Nucleus accumbens (tissue), 56 donors: ENCODE measurements at regions not wholly inside any gene's neighbourhood (a gene's known extent, or its start where the extent isn't known, plus 50 kb on each side); places are given as distances from the start of the nearest gene placed in this dataset.
A peak's percentile ranks its signal among the peaks of the same experiment; 100 is the strongest.

Experiments
- DNase-seq, 56 donors: peaks; one replicate each; lab custom pipeline; 2025; lab: John Stamatoyannopoulos, UW

- no peak for DNase-seq
Measured at GRCh38 chr10:130423455-130424305, 287.5 kb downstream of the GLRX3 start.

GRCh38 chr10:130424418-130424817 lies 288.2 kb downstream of the GLRX3 start:
- no peak for DNase-seq

- DNase-seq = no peak
Measured at GRCh38 chr10:130425169-130425568, 289.0 kb downstream of the GLRX3 start.

DNA sequence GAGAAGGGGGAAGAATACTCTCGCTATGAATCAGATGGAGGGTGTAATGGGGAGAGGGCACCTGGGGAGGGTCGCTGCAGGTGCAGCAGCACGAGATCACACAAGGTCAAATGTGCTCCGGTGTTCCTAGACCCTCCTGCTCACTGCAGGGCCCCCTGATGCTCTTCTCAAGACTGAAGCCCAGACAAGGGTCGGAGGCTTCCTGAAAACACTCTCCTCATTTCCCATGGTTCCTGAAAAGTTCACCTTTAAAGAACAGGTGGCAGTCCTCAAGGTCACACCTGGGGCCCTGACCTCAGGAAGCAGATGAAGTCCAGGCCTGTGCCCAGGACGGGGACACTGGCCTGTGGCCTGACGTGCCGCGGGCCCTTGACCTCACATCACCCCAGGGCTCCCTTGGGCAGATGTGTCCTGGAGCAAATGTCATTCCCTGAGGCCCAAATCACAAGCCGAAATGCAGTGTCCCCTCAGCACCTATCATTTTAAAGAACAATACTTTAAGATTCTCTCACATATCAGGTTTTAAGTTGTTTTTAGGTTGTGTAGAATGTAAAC lies 289.8 kb downstream of the GLRX3 start:
- no peak for DNase-seq

DNA sequence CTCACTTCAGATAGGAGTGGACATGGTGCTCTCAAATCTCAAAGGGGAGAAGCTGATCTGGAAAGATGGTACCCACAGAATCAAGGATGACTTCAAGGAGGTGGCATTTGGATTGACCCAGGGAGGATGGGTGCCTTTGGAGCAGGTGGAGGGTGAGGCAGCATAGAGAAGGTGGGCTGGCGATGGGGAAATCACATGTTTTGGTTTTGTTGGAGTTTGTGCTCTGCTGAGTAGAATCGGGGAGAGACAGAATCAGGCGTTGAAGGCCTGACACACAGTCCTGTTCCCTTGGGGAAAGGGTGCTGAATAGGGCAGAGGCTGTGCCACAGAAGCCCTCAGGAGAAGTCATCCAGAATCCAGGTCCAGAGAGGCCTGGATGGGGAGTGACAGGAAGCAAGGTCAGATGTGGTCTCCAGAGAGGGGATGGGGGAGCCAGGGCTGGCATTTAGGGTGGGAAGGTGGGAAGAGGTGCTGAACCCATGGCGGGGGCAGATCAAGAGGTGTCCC lies 291.1 kb downstream of the GLRX3 start:
- DNase-seq = no peak

DNA sequence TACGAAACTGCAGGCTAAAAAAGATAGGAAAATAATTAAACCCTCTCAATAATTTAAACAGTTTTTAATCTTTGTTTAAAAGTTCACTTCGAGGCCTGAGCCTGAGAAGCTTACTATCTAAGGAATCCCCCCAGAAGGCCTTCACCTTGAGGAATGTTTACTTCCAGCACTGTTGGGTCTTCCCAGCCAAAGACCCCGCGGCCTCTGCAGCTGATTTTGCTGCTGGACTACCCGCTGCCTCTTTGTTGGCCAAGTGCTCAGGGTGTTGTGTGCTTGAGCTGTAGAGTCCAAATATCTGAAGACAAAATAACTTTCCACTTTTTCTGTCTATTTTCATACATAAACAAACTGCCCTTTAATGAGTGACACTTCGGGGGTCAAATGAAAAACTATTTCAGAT lies 292.7 kb downstream of the GLRX3 start:
- no peak for DNase-seq

DNA sequence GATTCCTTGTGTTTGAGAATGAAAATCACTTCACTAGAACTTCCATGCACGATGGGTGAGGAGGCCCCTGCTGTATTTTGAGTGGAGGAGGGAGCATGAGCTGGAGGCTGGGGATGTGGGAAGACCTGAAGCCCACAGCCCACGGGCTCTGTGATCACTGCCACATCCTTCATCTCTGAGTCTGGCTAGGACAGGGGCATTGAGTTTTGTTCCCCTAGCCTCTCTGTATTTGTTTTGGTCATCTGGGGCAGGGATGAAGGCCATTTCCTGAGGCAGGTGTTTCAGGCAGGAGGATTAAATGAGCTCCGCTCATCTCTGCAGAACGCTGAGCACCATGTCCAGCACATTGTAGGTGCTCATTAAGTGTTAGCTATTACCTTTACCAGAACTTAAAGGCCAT lies 293.6 kb downstream of the GLRX3 start:
- no peak for DNase-seq

GRCh38 chr10:130430291-130430690 lies 294.1 kb downstream of the GLRX3 start:
- DNase-seq = no peak

- no peak for DNase-seq
Measured at GRCh38 chr10:130430852-130431704, 294.9 kb downstream of the GLRX3 start.

- no peak for DNase-seq
Measured at GRCh38 chr10:130432271-130432670, 296.1 kb downstream of the GLRX3 start.

- DNase-seq = no peak
Measured at GRCh38 chr10:130432850-130433249, 296.7 kb downstream of the GLRX3 start.

DNA sequence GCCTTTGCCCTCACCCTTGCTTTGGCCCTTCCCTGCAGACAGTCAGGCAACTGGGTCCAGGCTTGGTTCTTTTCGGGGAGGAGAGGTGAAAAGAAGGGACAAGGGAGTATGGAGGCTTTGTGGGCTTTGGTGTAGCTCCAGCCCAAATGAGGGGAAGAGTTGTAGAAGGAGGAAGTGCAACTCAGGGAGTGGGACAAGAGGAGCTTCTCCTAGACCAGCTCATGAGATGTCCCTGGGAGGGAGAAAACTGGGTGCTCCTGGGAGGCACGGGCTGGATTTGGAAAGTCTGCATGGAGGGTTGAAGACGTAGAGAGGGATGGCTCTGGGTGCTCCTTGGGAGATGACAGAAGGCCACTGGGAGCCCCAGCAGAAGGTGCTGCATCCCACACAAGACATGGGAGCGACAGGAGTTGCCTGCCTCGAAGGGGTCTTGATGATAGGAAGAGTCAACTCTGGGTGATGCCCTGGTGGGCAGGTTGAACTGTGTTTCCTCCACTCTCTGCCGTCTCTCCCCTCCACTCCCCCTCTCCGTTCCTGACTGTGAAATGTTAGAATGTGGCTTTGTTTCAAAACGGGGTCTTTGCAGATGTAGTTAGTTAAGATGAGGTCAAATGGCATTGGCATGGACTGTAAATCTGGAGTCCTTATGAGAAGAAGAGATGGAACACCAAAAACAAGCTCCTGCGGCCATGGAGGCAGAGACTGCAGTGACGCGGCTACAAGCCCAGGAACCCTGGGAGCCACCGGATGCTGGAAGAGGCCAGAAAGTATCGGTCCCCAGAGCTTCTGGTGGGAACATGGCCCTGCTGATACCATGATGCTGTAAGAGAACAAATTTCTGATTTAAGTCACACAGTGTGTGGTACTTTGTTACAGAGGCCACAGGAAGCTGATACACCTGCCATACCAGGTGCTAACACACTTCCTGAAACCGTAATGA lies 298.5 kb downstream of the GLRX3 start:
- DNase-seq = no peak

GRCh38 chr10:130435961-130436360 lies 299.8 kb downstream of the GLRX3 start:
- no peak for DNase-seq

- no peak for DNase-seq
Measured at GRCh38 chr10:130438861-130439260, 302.7 kb downstream of the GLRX3 start.

DNA sequence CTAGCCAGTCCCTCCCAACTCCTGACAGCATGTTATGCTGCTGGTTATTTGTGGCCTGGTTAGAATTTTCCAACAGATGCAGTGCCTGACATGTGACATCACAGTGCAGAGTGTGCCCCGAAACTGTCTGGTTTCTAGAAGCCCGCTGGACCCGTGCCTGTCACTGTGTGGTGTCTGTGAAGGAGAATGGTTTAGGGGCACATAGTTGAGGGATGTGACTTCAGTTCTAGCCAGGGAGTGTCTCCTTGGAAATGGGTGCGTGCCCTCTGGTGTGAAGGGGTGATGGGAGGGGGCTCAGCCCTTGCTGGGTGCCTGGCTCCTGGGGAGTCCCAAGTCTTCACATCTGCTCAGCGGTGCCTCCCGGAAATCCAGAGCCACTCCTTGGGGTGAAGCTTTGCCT lies 303.6 kb downstream of the GLRX3 start:
- DNase-seq = no peak

GRCh38 chr10:130440494-130440893 lies 304.3 kb downstream of the GLRX3 start:
- no peak for DNase-seq

- no peak for DNase-seq
Measured at GRCh38 chr10:130440971-130441370, 304.8 kb downstream of the GLRX3 start.

GRCh38 chr10:130443066-130443465 lies 306.9 kb downstream of the GLRX3 start:
- DNase-seq = peak in 4 of 56 donors; percentile 1 to 29 (median 4)

GRCh38 chr10:130453036-130453720 lies 317.0 kb downstream of the GLRX3 start:
- DNase-seq = no peak
